ENCODE measurements at regions not wholly inside any gene's neighbourhood (a gene's known extent, or its start where the extent isn't known, plus 50 kb on each side); places are given as distances from the start of the nearest gene placed in this dataset.
A peak's percentile ranks its signal among the peaks of the same experiment; 100 is the strongest.

DNA sequence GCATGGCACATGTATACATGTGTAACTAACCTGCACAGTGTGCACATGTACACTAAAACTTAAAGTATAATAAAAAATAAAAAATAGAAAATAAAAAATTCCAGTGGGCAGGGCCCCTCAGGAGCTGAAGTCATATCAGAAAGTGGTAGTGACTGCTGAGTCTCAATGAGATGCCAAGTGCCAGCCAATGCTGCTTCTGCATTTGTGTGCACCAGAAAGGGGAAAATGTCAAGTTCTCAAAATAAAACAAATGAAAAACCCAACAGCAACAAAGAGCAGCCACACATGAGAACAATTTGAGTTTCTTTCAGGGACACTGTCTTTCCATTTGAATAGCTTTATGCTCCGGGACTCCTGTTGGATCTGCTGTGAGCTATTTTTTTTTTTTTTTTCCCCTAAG lies 117.2 kb upstream of the CCDC112 start:
- Histone ChIP-seq H3K9me3 (ENCODE audit: control insufficient read depth in 2 of 2, insufficient read depth in 1 of 2, low read depth in 1 of 2, low read length in 1 of 2) (peaks cover 0 to 3% of the 10 kb centered on the region in 2 donors), H3K4me1 (ENCODE audit: control insufficient read depth in 3 of 3, insufficient read depth in 2 of 3, low read depth in 1 of 3, low read length in 2 of 3) (peaks cover 7 to 32% (median 7%) of the 10 kb centered on the region in 3 donors), H3K36me3 (ENCODE audit: control insufficient read depth in 3 of 3, insufficient read depth in 2 of 3, low read depth in 1 of 3, low read length in 3 of 3) (no peaks in the 10 kb centered on the region), H3K4me3 (ENCODE audit: low read depth in 1 of 3, low read length in 3 of 3) (no peak overlapping the region), H3K27ac (ENCODE audit: low read depth in 1 of 3, low read length in 2 of 3) (peak overlapping the region in 1 of 3 donors; percentile 87), H3K27me3 (ENCODE audit: control insufficient read depth in 3 of 3, insufficient read depth in 3 of 3, low read length in 3 of 3) (no peaks in the 10 kb centered on the region)
- WGBS, 3 donors: 78 to 92% (median 80%) methylated on average over 1 of the region's 1 CpG
- no peak for DNase-seq
- FAIRE-seq: no peak

DNA sequence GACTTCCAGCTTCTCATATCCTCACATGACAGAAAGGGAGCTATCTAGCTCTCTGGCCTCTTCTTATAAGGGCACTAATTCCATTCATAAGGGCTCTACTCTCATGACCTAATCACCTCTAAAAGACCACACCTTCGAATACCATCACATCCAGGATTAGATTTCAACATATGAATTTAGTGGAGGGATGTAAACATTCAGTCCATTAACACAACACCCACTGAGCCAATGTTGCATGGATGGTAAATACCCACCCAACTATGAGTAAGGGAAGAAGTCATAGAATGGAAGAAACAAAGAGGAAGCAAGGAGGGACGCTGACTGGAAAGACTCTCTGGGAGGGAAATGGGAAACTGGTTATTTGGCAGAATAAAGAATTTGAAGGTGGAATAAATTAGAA lies 112.6 kb upstream of the CCDC112 start:
- H3K27ac ChIP-seq (ENCODE audit: low read depth in 1 of 3, low read length in 2 of 3): no peak overlapping the region
- H3K36me3 ChIP-seq (ENCODE audit: control insufficient read depth in 3 of 3, insufficient read depth in 2 of 3, low read depth in 1 of 3, low read length in 3 of 3): no peaks in the 10 kb centered on the region
- peaks cover 0 to 4% (median under 1%) of the 10 kb centered on the region in 3 donors for H3K4me1 ChIP-seq (ENCODE audit: control insufficient read depth in 3 of 3, insufficient read depth in 2 of 3, low read depth in 1 of 3, low read length in 2 of 3)
- H3K9me3 ChIP-seq (ENCODE audit: control insufficient read depth in 2 of 2, insufficient read depth in 1 of 2, low read depth in 1 of 2, low read length in 1 of 2): no peaks in the 10 kb centered on the region
- FAIRE-seq (no peak), DNase-seq (no peak)
- WGBS, 3 donors: 88 to 96% (median 91%) methylated on average over 2 of the region's 2 CpGs
- no peaks in the 10 kb centered on the region for H3K27me3 ChIP-seq (ENCODE audit: control insufficient read depth in 3 of 3, insufficient read depth in 3 of 3, low read length in 3 of 3)
- no peak overlapping the region for H3K4me3 ChIP-seq (ENCODE audit: low read depth in 1 of 3, low read length in 3 of 3)

DNA sequence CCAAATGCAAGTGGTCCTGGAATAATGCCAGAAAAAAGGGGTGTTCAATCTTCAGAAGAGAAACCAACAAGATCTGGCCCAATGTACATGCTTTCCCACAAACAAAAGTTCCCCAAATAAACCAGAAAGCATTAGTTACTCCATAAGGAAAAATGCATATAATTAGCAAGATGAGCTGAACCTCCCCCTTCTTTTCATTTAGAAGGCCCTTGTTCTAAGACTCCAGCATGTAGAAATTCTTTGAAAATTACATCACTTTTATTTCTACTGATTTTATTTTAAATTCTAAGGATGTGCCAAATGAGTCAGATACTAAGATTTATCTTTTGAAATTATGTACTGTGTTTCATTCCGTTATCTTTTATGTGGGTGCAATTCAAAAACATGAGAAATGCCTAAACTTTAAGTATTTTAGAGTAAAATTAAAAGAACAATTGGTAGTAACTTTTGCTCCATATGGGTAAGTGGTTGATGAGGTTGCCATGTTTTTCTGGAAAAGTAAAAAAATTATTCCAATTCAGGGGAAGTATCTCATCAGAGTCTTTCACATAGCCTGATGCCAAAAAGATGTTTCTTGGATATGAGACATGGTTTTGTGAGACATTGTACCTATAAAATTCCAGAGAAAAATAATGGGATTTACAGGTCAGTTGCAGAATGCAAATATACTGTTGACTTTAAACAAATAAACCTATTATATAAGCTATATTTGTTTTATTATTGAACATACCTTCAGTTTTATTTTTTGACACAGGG lies 106.5 kb upstream of the CCDC112 start:
- 79 to 94% (median 89%) methylated on average over 1 of the region's 1 CpG for WGBS, 3 donors
- Histone ChIP-seq H3K4me3 (ENCODE audit: low read depth in 1 of 3, low read length in 3 of 3) (no peak overlapping the region), H3K9me3 (ENCODE audit: control insufficient read depth in 2 of 2, insufficient read depth in 1 of 2, low read depth in 1 of 2, low read length in 1 of 2) (no peaks in the 10 kb centered on the region), H3K27ac (ENCODE audit: low read depth in 1 of 3, low read length in 2 of 3) (no peak overlapping the region), H3K4me1 (ENCODE audit: control insufficient read depth in 3 of 3, insufficient read depth in 2 of 3, low read depth in 1 of 3, low read length in 2 of 3) (no peaks in the 10 kb centered on the region), H3K36me3 (ENCODE audit: control insufficient read depth in 3 of 3, insufficient read depth in 2 of 3, low read depth in 1 of 3, low read length in 3 of 3) (no peaks in the 10 kb centered on the region), H3K27me3 (ENCODE audit: control insufficient read depth in 3 of 3, insufficient read depth in 3 of 3, low read length in 3 of 3) (peaks cover 0 to 3% (median 0%) of the 10 kb centered on the region in 3 donors)
- FAIRE-seq: no peak
- DNase-seq: no peak

DNA sequence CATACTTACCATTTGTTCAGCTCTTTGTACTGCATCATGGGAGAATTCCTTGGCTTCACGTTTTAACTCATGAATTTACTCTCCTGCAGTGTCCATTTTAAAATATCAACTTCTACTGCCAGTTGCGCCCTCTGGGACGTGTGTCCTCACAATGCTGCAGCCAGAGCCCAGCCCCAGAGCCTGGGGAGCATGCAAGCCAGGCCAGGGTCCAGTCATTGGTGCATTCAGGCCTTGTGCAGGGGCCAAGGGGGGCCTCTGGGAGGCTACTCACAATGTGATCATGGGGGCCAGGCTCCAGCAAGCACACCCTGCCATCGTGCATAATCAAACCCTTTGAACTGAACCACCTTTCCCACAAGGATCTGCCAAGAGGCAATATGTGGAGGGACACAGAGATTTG lies 105.6 kb upstream of the CCDC112 start:
- Histone ChIP-seq H3K4me1 (ENCODE audit: control insufficient read depth in 3 of 3, insufficient read depth in 2 of 3, low read depth in 1 of 3, low read length in 2 of 3) (no peaks in the 10 kb centered on the region), H3K9me3 (ENCODE audit: control insufficient read depth in 2 of 2, insufficient read depth in 1 of 2, low read depth in 1 of 2, low read length in 1 of 2) (no peaks in the 10 kb centered on the region), H3K4me3 (ENCODE audit: low read depth in 1 of 3, low read length in 3 of 3) (no peak overlapping the region), H3K36me3 (ENCODE audit: control insufficient read depth in 3 of 3, insufficient read depth in 2 of 3, low read depth in 1 of 3, low read length in 3 of 3) (no peaks in the 10 kb centered on the region), H3K27me3 (ENCODE audit: control insufficient read depth in 3 of 3, insufficient read depth in 3 of 3, low read length in 3 of 3) (peaks cover 0 to 3% (median 0%) of the 10 kb centered on the region in 3 donors), H3K27ac (ENCODE audit: low read depth in 1 of 3, low read length in 2 of 3) (no peak overlapping the region)
- whole genome bisulfite sequencing, 3 donors: 62 to 68% (median 64%) methylated on average over 4 of the region's 4 CpGs
- DNase-seq: no peak
- no peak for FAIRE-seq

DNA sequence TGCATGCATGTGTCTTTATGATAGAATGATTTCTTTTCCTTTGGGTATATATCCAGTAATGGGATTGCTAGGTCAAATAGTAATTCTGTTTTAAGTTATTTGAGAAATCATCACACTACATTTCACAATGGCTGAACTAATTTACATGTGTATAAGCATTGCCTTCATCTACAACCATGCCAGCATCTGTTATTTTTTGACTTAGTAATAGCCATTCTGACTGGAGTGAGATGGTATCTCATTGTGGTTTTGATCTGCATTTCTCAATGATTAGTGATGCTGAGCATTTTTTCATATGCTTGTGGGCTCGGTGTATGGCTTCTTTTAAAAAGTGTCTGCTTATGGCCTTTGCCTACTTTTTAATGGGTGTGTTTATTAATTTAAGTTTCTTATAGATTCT lies 102.3 kb upstream of the CCDC112 start:
- H3K4me3 ChIP-seq (ENCODE audit: low read depth in 1 of 3, low read length in 3 of 3): no peak overlapping the region
- no peaks in the 10 kb centered on the region for H3K36me3 ChIP-seq (ENCODE audit: control insufficient read depth in 3 of 3, insufficient read depth in 2 of 3, low read depth in 1 of 3, low read length in 3 of 3)
- DNase-seq: no peak
- peaks cover 0 to 3% (median 0%) of the 10 kb centered on the region in 3 donors for H3K27me3 ChIP-seq (ENCODE audit: control insufficient read depth in 3 of 3, insufficient read depth in 3 of 3, low read length in 3 of 3)
- no peaks in the 10 kb centered on the region for H3K4me1 ChIP-seq (ENCODE audit: control insufficient read depth in 3 of 3, insufficient read depth in 2 of 3, low read depth in 1 of 3, low read length in 2 of 3)
- FAIRE-seq: no peak
- 89 to 96% (median 91%) methylated on average over 1 of the region's 1 CpG for WGBS, 3 donors
- peaks cover 0 to 12% of the 10 kb centered on the region in 2 donors for H3K9me3 ChIP-seq (ENCODE audit: control insufficient read depth in 2 of 2, insufficient read depth in 1 of 2, low read depth in 1 of 2, low read length in 1 of 2)
- H3K27ac ChIP-seq (ENCODE audit: low read depth in 1 of 3, low read length in 2 of 3): no peak overlapping the region

DNA sequence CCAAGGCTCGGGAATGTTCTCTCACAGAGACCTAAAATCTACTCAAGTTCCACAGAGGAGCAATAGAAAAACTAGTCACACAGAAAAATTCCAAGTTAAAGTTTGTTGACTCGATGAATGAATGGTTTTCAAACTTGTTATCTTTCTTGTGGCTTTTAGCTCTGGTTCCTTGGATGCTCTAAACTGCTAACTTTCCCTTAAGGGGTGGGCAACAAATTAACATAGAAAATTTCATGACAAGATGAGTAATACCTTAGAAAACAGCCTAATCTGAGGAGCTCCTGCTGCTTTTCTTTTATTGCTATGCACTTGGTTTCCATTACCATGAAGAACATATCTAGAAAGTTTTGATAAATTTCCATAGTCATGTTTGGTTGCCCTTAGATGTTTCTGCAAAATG lies 100.2 kb upstream of the CCDC112 start:
- Histone ChIP-seq H3K4me3 (ENCODE audit: low read depth in 1 of 3, low read length in 3 of 3) (no peak overlapping the region), H3K27me3 (ENCODE audit: control insufficient read depth in 3 of 3, insufficient read depth in 3 of 3, low read length in 3 of 3) (no peaks in the 10 kb centered on the region), H3K27ac (ENCODE audit: low read depth in 1 of 3, low read length in 2 of 3) (no peak overlapping the region), H3K36me3 (ENCODE audit: control insufficient read depth in 3 of 3, insufficient read depth in 2 of 3, low read depth in 1 of 3, low read length in 3 of 3) (no peaks in the 10 kb centered on the region), H3K9me3 (ENCODE audit: control insufficient read depth in 2 of 2, insufficient read depth in 1 of 2, low read depth in 1 of 2, low read length in 1 of 2) (peaks cover 0 to 18% of the 10 kb centered on the region in 2 donors), H3K4me1 (ENCODE audit: control insufficient read depth in 3 of 3, insufficient read depth in 2 of 3, low read depth in 1 of 3, low read length in 2 of 3) (no peaks in the 10 kb centered on the region)
- DNase-seq (no peak), FAIRE-seq (no peak)
- WGBS, 3 donors: 79 to 86% (median 82%) methylated on average over 2 of the region's 2 CpGs

DNA sequence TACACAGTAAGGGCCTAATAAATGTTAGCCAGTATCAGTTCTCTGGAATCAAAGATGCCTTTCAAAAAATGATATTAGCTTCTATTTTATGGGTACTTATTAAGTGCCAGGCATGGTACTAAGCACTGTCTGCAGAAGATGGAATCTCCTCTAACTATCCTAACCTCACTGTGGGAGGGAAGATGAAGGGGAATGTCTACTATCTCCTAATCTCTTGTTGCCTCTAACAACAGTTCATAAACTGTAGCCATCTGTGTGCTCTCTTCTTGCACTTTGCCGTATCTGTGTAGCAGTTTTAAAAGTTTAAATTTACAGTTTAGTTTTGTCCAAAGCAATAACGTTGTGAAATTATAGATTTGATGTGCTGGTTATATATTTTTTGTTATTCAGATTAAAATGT lies 99.6 kb upstream of the CCDC112 start:
- peak overlapping the region in 2 of 3 donors; percentile 21 to 47 for H3K27ac ChIP-seq (ENCODE audit: low read depth in 1 of 3, low read length in 2 of 3)
- WGBS, 3 donors: 14 to 47% (median 35%) methylated on average over 2 of the region's 2 CpGs

DNA sequence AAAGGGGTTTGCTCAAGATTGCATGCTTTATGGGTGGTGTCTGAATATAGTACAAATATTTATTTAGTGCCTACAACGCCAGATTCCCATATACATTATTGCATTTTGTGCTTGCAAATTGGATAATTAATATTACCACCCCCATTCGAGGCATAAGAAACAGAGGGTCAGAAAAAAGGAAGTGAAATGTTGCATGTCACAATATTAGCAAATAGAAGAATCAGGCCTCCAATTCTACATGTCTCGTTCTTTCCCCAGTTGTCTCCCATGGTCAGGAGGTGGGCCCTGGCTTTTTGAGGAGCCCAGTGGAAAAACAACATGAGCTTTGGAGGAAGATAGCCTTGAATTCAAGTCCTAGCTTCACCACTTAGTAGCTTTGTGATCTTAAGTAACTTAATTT lies 98.1 kb upstream of the CCDC112 start:
- no peak for FAIRE-seq
- no peak overlapping the region for H3K27ac ChIP-seq (ENCODE audit: low read depth in 1 of 3, low read length in 2 of 3)
- H3K9me3 ChIP-seq (ENCODE audit: control insufficient read depth in 2 of 2, insufficient read depth in 1 of 2, low read depth in 1 of 2, low read length in 1 of 2): peaks cover 0 to 18% of the 10 kb centered on the region in 2 donors
- WGBS, 3 donors: 69 to 78% (median 76%) methylated on average over 3 of the region's 3 CpGs
- H3K4me1 ChIP-seq (ENCODE audit: control insufficient read depth in 3 of 3, insufficient read depth in 2 of 3, low read depth in 1 of 3, low read length in 2 of 3): no peaks in the 10 kb centered on the region
- DNase-seq: no peak
- no peaks in the 10 kb centered on the region for H3K36me3 ChIP-seq (ENCODE audit: control insufficient read depth in 3 of 3, insufficient read depth in 2 of 3, low read depth in 1 of 3, low read length in 3 of 3)
- no peak overlapping the region for H3K4me3 ChIP-seq (ENCODE audit: low read depth in 1 of 3, low read length in 3 of 3)
- no peaks in the 10 kb centered on the region for H3K27me3 ChIP-seq (ENCODE audit: control insufficient read depth in 3 of 3, insufficient read depth in 3 of 3, low read length in 3 of 3)

More for the DNA sequence above, 99.6 kb upstream of the CCDC112 start:
- Histone ChIP-seq H3K27me3 (ENCODE audit: control insufficient read depth in 3 of 3, insufficient read depth in 3 of 3, low read length in 3 of 3) (no peaks in the 10 kb centered on the region), H3K4me1 (ENCODE audit: control insufficient read depth in 3 of 3, insufficient read depth in 2 of 3, low read depth in 1 of 3, low read length in 2 of 3) (no peaks in the 10 kb centered on the region), H3K36me3 (ENCODE audit: control insufficient read depth in 3 of 3, insufficient read depth in 2 of 3, low read depth in 1 of 3, low read length in 3 of 3) (no peaks in the 10 kb centered on the region), H3K9me3 (ENCODE audit: control insufficient read depth in 2 of 2, insufficient read depth in 1 of 2, low read depth in 1 of 2, low read length in 1 of 2) (peaks cover 0 to 18% of the 10 kb centered on the region in 2 donors), H3K4me3 (ENCODE audit: low read depth in 1 of 3, low read length in 3 of 3) (no peak overlapping the region)
- no peak for FAIRE-seq
- DNase-seq: peak in 1 of 2 donors; percentile 43

DNA sequence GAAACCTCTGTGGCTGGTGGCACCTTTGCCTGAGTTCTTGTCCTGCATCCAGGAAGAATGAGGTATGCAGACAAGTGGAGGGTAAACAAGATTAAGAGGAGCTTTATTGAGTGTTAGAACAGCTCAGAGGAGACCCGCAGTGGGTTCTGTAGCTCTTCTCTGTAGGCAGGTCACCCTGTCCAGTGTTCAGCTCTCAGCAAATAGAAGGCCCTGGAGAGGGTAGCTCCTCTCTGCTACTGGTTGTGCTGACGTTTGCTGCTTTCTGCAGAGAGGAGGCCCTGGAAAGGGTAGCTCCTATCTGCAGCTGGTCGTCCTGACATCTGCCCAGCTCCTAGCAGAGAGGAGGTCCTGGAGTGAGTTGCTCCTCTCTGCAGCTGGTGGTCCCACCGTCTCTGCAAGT lies 96.8 kb upstream of the CCDC112 start:
- peak in 1 of 2 donors; percentile 17 for DNase-seq
- no peaks in the 10 kb centered on the region for H3K27me3 ChIP-seq (ENCODE audit: control insufficient read depth in 3 of 3, insufficient read depth in 3 of 3, low read length in 3 of 3)
- peaks cover 0 to 18% of the 10 kb centered on the region in 2 donors for H3K9me3 ChIP-seq (ENCODE audit: control insufficient read depth in 2 of 2, insufficient read depth in 1 of 2, low read depth in 1 of 2, low read length in 1 of 2)
- H3K4me1 ChIP-seq (ENCODE audit: control insufficient read depth in 3 of 3, insufficient read depth in 2 of 3, low read depth in 1 of 3, low read length in 2 of 3): no peaks in the 10 kb centered on the region
- FAIRE-seq: no peak
- H3K4me3 ChIP-seq (ENCODE audit: low read depth in 1 of 3, low read length in 3 of 3): no peak overlapping the region
- 75 to 88% (median 80%) methylated on average over 4 of the region's 4 CpGs for WGBS, 3 donors
- H3K36me3 ChIP-seq (ENCODE audit: control insufficient read depth in 3 of 3, insufficient read depth in 2 of 3, low read depth in 1 of 3, low read length in 3 of 3): no peaks in the 10 kb centered on the region
- H3K27ac ChIP-seq (ENCODE audit: low read depth in 1 of 3, low read length in 2 of 3): no peak overlapping the region

All from small intestine (tissue), 7 donors.